GM19455 (cell line): ENCODE measurements at regions not wholly inside any gene's neighbourhood (a gene's known extent, or its start where the extent isn't known, plus 50 kb on each side); places are given as distances from the start of the nearest gene placed in this dataset.

Experiments
- ATAC-seq: cut with Tn5 transposase; IDR thresholded peaks from one replicate; pipeline ENCODE4 v1.9.1; 2021; ENCODE audit not compliant: unreplicated experiment

DNA sequence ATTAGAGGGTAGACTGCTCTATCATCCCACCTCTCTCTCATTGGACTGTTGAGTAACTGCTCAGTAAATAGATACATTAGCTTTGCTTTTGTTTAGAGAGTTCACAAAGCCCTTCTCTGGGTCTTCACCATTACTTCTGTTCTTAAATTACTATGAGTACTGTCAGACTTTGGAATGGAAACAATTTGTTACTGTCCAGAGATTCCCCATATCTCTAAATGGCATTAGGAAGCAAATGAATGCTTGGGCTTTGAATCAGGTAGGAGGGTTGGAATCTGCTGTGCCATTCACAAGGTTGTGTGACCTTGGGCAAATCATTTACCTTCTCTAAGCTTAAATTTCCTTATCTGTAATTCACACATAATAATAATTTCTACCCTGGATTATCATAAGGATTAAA lies 541.0 kb upstream of the FZD8 start:
- no peak for ATAC-seq

DNA sequence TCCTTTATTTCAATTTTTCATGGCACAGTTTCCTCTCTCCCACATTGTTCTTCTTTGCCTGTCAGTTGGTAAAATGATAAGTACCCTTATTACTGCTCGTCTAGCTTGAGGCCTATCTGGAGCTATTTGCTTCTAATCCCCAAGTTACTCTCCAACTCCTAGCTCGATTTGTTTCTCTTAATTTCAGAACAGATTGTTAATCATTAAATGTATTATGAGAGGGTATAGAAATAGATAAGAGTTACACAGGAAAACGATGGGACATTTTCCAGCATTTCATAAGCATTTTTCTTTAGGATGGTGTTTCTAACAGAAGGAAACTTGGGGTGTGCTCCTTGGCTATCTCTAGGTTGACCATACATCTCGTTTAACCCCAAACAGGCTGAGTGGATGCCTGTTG lies 540.5 kb upstream of the FZD8 start:
- no peak for ATAC-seq

DNA sequence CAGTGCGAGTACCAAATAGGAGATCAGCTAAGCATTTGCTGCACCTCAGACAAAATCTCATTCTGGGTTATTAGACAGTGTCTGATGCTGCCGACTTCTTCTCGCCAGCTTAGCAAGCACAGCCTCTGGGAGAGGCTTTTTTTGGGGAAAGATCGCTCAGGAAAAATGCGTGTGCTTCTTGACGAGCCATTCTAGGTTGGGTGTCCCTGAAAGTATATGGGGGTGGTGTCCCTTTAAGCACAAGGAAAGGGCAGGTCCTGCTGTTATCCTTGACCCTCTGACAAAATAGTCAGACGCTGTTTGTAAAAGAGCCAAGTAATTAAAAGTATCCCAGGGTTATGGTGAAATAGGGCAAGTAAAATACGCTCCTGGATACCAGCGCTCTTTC lies 540.1 kb upstream of the FZD8 start:
- no peak for ATAC-seq

- ATAC-seq, result no peak
Measured at GRCh38 chr10:36181426-36182178, 539.5 kb upstream of the FZD8 start.

- no peak for ATAC-seq
Measured at GRCh38 chr10:36178616-36179015, 536.5 kb upstream of the FZD8 start.

DNA sequence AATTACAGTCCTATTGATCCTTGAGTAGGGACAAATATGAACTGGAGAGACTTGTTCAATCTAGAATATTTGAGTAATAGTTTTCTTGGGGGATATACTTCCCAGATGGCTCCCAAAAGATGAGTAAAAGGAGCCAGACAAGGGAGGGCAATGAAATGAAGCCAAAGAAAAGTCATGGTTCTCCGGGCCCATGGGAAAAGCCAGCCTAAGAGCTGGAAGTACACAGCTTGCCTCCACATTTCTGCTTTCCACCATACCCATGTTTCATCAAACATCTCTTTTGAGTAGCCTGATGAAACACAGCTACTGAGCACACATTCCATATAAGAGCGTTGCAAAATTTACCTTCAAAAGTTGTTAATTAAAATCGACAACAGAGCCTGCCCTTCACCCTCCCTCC lies 535.0 kb upstream of the FZD8 start:
- no peak for ATAC-seq

- ATAC-seq, result no peak
Measured at GRCh38 chr10:36175954-36176353, 533.9 kb upstream of the FZD8 start.

GRCh38 chr10:36173364-36173763 lies 531.3 kb upstream of the FZD8 start:
- ATAC-seq, result no peak

GRCh38 chr10:36171953-36172940 lies 530.2 kb upstream of the FZD8 start:
- ATAC-seq, result no peak

DNA sequence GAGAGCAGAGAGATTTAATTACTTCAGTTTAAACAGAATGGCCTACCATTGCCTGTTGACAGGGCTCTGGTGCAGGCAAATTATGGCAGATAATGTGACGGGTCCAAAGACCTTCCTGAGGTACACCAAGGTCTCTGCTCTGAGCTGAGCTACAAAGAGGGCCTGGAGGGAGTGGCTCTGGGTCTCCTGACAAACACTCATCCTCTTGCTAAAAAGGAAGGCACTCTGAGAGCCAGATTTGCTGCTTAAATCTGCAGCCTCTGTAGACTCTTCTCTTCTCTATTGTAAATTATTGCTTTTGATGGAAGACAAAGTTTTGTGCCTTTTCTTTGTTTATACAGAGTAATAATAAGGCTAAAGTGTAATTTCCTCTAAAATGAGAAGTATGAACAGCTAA lies 529.5 kb upstream of the FZD8 start:
- ATAC-seq, result no peak

- ATAC-seq, result no peak
Measured at GRCh38 chr10:36170943-36171501, 528.9 kb upstream of the FZD8 start.

DNA sequence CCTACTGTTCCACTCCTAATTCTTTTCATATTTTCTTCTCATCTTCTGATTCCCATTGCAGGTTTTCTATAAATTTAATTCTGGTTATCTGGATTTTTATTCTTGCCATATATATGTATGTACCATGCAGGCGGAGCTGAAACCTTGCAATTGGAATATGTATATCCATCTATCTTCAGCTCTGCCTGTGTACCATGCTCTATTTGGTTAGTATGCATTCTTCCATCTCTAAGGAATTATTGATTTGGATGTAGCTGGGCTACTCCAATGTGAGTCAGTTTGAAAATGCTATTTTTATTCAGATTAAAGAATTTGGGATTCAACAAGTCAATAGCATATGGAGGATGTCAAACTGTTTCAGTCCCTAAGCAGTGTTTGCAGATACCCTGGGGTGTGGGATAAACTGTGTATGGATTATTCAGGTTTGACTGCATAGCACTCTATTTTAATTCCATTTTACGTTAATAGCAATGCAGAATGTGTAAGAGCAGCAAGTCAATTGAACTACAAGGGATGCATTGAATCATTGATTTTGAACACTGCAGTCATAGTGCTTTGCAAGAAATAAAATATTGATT lies 528.1 kb upstream of the FZD8 start:
- ATAC-seq, result no peak

- no peak for ATAC-seq
Measured at GRCh38 chr10:36168777-36169176, 526.7 kb upstream of the FZD8 start.

- no peak for ATAC-seq
Measured at GRCh38 chr10:36164556-36165504, 522.7 kb upstream of the FZD8 start.

DNA sequence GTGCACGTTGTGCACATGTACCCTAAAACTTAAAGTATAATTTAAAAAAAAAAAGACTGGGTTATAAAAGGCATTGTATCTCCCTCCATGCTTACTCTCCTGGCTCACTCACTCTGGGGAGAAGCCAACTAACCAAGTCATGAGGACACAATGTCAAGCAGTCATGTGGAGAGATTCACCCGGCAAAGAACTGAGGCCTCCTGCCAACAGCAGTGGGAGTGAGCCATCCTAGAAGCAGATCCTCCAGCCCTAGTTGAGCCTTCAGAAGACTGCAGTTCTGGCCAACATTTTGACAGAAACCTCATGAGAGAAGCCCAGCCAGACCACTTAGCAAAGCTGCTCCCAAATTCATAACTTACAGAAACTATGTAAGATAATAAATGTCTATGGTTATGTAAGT lies 521.7 kb upstream of the FZD8 start:
- no peak for ATAC-seq

- ATAC-seq, result no peak
Measured at GRCh38 chr10:36157486-36157885, 515.4 kb upstream of the FZD8 start.

DNA sequence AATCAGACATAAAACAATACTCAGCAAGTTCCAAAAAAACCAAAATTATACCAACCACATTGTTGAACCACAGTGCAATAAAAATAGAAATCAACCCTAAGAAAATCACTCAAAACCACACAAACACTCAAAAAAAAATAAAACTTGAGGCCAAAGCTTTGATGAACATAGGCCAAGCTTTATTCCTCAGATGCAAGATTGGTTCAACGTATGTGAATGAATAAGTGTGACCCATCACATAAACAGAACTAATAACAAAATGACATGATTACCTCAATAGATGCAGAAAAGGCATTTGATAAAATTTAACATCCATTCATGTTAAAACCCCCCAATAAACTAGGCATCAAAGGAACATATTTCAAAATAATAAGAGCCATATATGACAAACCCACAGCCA lies 506.1 kb upstream of the FZD8 start:
- no peak for ATAC-seq

GRCh38 chr10:36147529-36147928 lies 505.4 kb upstream of the FZD8 start:
- ATAC-seq, result no peak

DNA sequence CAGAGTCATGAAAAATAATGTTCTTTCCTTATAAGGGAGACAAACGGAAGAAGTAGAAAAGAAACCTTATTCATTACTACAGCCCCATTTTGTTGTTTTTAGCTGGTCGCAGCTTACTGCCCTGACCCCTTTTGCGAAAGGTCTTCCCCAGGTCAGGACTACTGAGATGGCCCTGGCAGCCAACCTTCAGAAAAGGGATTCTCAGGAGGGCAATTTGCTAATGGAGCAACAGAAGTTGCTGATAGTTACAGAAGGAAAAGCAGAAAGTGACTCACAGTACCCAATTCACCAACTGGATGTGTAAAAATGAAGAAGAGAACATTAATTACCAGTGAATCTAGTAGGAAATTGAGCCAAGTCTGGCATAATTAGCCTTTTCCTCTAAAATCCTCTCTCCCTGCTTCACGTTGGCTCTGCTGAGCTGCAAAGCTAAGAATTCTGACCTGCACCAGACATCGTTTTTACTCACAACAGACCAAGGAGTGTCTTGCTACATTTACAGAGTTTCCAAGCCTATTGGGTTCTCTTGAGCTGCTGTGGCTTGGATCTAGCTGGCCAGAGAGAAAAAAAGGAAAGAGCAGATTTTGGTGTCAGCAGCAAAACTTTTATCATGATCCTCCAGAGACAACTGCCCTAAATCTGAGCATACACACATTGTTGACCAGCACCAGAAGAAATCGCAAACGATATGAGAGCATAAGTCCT lies 499.9 kb upstream of the FZD8 start:
- no peak for ATAC-seq

DNA sequence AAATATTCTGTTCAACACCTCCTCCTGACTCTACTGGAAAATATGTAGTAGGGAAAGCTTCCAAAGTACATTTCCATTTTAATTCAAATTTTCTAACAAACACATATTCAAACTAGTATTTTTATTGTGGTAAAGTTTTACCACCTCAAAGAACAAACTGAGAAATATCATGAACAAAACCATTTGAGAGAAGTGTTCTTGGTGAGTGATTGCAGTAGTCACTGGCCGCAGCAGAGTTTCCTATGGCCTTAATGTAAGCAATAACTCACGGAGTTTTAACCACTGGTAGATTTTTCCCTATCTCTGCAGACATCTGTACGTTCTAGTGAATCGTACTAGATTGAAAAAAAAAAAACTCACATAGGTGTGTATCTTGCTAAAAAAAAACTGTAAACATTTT lies 487.0 kb upstream of the FZD8 start:
- no peak for ATAC-seq
